ENCODE measurements at regions not wholly inside any gene's neighbourhood (a gene's known extent, or its start where the extent isn't known, plus 50 kb on each side); places are given as distances from the start of the nearest gene placed in this dataset.

DNA sequence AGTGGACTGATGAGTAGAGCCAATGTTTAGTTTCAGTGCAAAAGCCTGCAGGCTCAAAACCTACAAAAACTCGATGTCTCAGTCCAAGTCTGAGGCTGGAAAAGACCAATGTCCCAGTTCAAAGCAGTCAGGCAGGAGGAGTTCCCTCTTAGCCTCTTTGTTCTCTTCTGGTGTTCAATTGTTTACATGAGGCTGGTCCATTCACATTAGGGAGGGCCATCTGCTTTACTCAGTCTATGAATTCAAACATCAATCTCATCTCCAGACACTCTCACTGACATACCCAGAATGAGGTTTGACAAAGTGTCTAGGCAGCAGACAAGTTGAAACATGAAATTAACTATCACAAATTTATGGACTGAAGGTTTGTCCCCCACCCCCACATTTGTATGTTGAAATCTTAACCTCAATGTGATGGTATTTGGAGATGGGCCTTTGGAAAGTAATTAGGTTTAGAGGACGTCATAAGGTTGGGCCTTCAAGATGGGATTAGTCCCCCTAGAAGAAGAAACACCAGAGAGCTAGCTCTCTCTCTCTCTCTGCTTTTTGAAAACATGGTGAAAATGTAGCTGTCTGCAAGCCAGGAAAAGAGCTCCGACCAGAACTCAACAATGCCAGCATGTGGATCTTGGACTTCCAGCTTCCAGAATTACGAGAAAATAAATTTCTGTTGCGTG is 438.5 kb upstream of the RGMA start:
- no peak for DNase-seq (ENCODE audit: low spot score)
- H3K27ac ChIP-seq, result no peak overlapping the region
- TF ChIP-seq, protein P1, sequence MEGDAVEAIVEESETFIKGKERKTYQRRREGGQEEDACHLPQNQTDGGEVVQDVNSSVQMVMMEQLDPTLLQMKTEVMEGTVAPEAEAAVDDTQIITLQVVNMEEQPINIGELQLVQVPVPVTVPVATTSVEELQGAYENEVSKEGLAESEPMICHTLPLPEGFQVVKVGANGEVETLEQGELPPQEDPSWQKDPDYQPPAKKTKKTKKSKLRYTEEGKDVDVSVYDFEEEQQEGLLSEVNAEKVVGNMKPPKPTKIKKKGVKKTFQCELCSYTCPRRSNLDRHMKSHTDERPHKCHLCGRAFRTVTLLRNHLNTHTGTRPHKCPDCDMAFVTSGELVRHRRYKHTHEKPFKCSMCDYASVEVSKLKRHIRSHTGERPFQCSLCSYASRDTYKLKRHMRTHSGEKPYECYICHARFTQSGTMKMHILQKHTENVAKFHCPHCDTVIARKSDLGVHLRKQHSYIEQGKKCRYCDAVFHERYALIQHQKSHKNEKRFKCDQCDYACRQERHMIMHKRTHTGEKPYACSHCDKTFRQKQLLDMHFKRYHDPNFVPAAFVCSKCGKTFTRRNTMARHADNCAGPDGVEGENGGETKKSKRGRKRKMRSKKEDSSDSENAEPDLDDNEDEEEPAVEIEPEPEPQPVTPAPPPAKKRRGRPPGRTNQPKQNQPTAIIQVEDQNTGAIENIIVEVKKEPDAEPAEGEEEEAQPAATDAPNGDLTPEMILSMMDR (conservative IDR thresholded peaks at IDR 0.05; ENCODE audit: low read depth), result no peak
- ChIA-PET CTCF (no interaction called here), POLR2A (ENCODE audit: low non-redundant PET) (no interaction called here)

DNA sequence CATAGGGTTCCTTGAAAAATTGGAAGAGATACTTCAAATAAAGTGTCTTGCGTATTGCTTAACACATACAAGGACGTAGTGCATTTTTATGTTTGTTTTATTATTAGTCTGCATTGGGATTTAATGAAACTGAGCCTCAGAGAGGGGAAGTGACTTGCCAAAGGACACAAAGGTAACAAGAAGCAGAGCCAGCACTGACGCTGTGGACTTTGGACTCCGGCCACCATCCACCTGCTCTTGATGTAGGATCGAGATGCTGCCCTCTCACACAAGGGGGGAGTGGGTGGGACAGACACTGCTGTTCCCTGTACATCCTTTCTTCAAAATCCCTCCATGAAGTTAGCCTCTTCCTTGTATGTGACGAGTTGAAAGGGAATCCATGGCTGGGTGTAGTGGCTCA is 435.4 kb upstream of the RGMA start:
- H3K27ac ChIP-seq, result no peak overlapping the region
- DNase-seq (ENCODE audit: low spot score), result no peak
- ChIA-PET POLR2A (ENCODE audit: low non-redundant PET) (no interaction called here), CTCF (no interaction called here)
- TF ChIP-seq, protein P1 (conservative IDR thresholded peaks at IDR 0.05; ENCODE audit: low read depth), result no peak

DNA sequence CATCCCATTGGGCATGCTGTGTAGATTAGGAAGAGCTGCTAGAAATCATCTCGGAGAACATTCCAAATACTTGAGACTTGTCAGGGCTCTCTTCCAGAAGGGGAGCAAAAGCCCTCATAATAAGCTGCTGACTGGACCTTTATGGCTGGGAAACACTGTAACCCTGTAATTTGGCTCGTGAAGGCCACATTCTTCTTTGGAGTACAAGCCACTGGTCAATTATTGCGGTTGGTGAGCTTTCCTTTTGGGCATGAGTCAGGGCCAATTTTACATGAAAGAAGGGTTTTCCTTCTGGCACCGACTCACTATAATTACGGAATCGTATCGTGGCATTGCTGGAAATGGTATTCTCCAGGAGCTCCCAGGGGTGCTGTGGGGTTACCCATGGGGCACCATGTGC is 434.5 kb upstream of the RGMA start:
- H3K27ac ChIP-seq, result no peak overlapping the region
- DNase-seq (ENCODE audit: low spot score), result no peak
- TF ChIP-seq, protein P1 (conservative IDR thresholded peaks at IDR 0.05; ENCODE audit: low read depth), result no peak
- ChIA-PET CTCF (interaction anchor here (0.7 kb wide), 1 partner anchor 432 kb away, joined by 4 read pairs; no protein-coding TSS in a partner anchor), POLR2A (ENCODE audit: low non-redundant PET) (no interaction called here)

DNA sequence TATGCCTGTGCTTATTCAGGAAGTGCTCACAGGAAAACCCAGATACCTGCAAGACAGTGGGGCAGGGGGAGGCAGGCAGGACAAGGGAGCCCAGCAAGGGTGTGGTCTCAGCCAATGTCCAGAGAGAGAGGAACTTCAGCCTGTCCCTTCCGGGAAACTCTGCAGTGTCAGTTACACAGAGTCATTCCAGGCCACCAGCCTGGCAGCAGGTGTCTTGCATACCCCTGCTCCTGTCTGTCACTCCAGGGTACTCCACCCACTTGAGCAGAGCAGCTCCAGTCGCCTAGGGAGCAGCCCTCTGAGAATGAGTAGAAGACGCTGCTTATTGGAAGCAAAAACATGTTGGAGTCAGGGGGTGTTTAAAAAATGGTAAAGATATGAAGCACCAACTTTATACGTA is 431.2 kb upstream of the RGMA start:
- TF ChIP-seq, protein P1 (conservative IDR thresholded peaks at IDR 0.05; ENCODE audit: low read depth), result no peak
- no peak for DNase-seq (ENCODE audit: low spot score)
- POLR2A ChIA-PET (ENCODE audit: low non-redundant PET), result no interaction called here
- no peak overlapping the region for H3K27ac ChIP-seq
- CTCF ChIA-PET, result no interaction called here

DNA sequence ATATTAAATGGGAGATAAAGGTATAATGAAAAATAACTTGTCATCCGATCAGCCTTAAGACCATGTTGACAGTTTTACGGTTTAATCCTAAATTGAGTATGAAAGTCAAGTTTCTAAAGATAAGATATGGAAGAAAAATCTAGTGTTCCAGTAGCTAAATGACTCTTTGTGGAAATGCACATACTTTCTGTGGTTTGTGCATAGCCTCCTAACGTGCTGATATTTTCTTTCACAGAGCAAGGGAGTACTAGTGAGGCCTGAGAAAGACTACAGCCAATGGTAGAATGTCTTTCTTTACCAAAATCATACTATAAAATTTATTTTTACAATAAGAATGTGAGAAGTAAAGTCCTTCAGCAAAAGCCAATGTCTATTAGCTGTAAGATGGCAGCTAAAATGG is 430.6 kb upstream of the RGMA start:
- CTCF ChIA-PET, result no interaction called here
- no peak for DNase-seq (ENCODE audit: low spot score)
- TF ChIP-seq, protein P1 (conservative IDR thresholded peaks at IDR 0.05; ENCODE audit: low read depth), result no peak
- POLR2A ChIA-PET (ENCODE audit: low non-redundant PET), result no interaction called here
- no peak overlapping the region for H3K27ac ChIP-seq

DNA sequence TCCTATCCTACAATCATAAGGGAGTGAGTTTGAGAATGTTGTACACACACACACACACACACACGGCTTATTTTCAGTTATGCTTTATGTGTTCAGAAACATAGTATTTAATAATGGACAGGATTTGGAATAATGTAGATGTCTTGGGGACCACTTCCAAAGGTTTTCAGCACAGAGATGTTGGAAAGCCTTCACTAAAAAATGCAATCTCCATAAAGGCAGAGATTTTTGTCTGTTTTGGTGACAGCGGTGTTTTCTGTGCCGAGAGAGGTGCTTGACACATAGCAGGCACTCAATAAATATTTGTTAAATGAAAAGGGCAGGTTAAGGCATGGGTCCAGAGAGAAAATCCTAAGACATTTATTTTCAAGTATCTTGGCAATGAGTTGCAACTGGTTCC is 428.2 kb upstream of the RGMA start:
- H3K27ac ChIP-seq, result no peak overlapping the region
- ChIA-PET CTCF (interaction anchor here (0.7 to 1.1 kb wide), 2 partner anchors 310 to 440 kb away, joined by 3 to 4 read pairs; no protein-coding TSS in a partner anchor), POLR2A (ENCODE audit: low non-redundant PET) (no interaction called here)
- no peak for DNase-seq (ENCODE audit: low spot score)
- TF ChIP-seq, protein P1 (conservative IDR thresholded peaks at IDR 0.05; ENCODE audit: low read depth), result no peak

Measured in RWPE1 (cell line).